Retinal pigment epithelial cell (primary cell): ENCODE measurements at regions not wholly inside any gene's neighbourhood (a gene's known extent, or its start where the extent isn't known, plus 50 kb on each side); places are given as distances from the start of the nearest gene placed in this dataset.

Experiments
- DNase-seq: peaks from one replicate; pipeline ENCODE4 v3.0.0-alpha.2; 2010; ENCODE audit warnings: low read depth
- H3K4me3 ChIP-seq: 2 replicates; pipeline ENCODE4 v1.5.1; 2011; ENCODE audit warnings: mild to moderate bottlenecking, low read length, control low read depth, moderate library complexity
- CTCF ChIP-seq: conservative IDR thresholded peaks from 2 replicates; pipeline ENCODE4 v1.5.1; 2011; ENCODE audit warnings: low read depth, low read length, control low read depth, inconsistent platforms

- TF ChIP-seq CTCF: no peak
- H3K4me3 ChIP-seq: no peak overlapping the region
- no peak for DNase-seq
Measured at GRCh38 chr10:8583096-8583495, 528.6 kb downstream of the GATA3 start.

- no peak overlapping the region for H3K4me3 ChIP-seq
- no peak for DNase-seq
- TF ChIP-seq CTCF: no peak
Measured at GRCh38 chr10:8584666-8585065, 530.2 kb downstream of the GATA3 start.

GRCh38 chr10:8586504-8586903 is 532.0 kb downstream of the GATA3 start:
- no peak overlapping the region for H3K4me3 ChIP-seq
- no peak for TF ChIP-seq CTCF
- DNase-seq: no peak

- no peak for DNase-seq
- TF ChIP-seq CTCF: no peak
- H3K4me3 ChIP-seq: no peak overlapping the region
Measured at GRCh38 chr10:8588135-8588534, 533.6 kb downstream of the GATA3 start.

GRCh38 chr10:8590518-8590917 is 536.0 kb downstream of the GATA3 start:
- no peak for DNase-seq
- H3K4me3 ChIP-seq: no peak overlapping the region
- no peak for TF ChIP-seq CTCF

- no peak for TF ChIP-seq CTCF
- no peak overlapping the region for H3K4me3 ChIP-seq
- DNase-seq: no peak
Measured at GRCh38 chr10:8591640-8592039, 537.2 kb downstream of the GATA3 start.

GRCh38 chr10:8594176-8594575 is 539.7 kb downstream of the GATA3 start:
- DNase-seq: no peak
- H3K4me3 ChIP-seq: no peak overlapping the region

More at GRCh38 chr10:8594176-8594575, 539.7 kb downstream of the GATA3 start:
- no peak for TF ChIP-seq CTCF
